Amygdala (tissue), 56 donors: ENCODE measurements at regions not wholly inside any gene's neighbourhood (a gene's known extent, or its start where the extent isn't known, plus 50 kb on each side); places are given as distances from the start of the nearest gene placed in this dataset.

ENCODE experiments used
- DNase-seq, 56 donors: peaks; one replicate each; lab custom pipeline; 2025; lab: John Stamatoyannopoulos, UW

DNA sequence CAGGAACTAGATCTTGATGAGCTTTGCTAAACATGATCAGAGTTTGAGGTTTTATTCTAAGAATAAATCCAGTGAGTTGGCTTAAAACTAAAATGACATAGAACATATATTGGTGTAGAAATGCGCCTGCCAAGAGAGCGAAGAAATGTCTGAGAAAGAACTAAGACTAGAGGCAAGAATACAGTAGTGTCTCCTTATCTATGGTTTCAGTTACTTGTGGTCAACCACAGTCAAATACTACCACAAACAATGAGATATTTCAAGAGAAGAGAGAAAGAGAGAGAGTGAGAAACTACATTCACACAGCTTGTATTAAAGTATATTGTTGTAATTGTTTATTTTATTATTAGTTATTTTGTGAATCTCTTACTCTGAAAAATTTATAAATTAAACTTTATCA, 254.4 kb upstream of the CDH10 start:
- no peak for DNase-seq

DNA sequence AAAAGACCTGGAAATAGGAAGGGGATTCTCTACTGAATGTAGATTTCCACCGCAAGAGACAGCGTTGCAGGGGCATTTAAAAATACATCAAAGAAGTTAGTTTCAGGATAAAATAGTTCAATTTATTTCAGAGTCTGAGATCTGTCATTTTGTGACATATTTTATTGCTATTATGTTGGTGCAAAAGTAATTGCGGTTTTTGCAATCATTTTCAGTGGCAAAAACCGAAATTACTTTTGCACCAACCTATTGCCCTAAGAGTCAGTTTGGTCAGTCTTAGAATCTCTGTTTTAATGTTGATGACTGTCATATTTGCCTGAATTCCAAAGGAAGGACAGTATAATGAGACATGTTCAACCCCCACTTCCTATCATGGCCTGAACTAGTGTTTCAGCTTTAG, 219.5 kb upstream of the CDH10 start:
- no peak for DNase-seq

DNA sequence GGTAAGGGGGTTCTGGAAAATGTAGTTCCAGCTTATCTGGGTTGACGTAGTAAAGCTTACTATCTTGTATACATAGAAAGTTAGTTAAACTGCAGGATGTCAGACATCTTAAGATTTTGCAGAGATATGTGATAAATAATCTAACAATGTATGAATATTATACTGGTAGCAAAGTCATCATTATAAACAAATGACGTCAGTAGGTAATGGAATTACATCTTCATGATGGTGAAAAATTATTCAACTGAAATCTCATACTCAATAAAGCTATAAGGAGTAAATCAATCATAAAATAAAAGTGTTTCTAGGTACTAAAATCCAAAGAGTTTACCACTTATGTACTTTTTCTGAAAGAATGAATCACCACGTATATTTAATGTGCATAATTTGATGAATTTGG, 217.3 kb upstream of the CDH10 start:
- no peak for DNase-seq

DNA sequence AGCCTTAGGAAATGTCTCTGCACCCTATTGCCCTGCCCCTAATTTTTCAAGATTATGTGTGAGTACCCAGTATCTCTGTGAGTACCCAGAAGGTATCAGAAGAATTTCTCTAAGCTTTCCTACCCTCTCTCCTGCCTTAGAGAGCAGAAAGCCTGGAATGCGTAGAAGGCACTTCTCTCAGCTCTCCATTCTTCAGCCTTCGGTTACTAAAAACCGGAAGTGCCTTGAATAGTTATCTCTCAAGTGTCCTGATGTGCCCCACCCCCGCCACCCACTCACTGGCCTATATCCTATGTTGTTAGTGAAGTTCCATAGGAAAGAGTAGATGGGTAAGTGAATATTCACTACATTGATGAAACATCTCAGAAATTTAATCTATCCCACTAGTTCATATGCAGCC, 210.7 kb upstream of the CDH10 start:
- no peak for DNase-seq

DNA sequence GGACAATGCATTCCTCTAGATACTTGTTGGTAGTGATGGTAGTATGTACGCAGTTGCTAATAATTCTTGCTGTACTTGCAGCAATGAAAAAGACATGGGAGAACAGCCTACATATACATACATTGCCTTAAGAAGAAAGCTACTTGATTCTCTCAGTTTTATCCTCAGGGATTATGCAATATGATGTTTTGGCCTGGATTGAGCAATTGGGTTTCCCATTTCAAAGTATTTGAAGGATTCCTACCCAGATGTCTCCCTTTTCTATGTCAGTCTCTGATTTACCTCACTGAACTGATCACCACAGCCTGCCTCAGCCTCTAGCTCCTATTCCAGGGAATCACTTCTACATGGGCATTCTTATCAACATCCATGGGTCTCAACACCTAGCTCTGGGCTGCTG, 210.1 kb upstream of the CDH10 start:
- no peak for DNase-seq

DNA sequence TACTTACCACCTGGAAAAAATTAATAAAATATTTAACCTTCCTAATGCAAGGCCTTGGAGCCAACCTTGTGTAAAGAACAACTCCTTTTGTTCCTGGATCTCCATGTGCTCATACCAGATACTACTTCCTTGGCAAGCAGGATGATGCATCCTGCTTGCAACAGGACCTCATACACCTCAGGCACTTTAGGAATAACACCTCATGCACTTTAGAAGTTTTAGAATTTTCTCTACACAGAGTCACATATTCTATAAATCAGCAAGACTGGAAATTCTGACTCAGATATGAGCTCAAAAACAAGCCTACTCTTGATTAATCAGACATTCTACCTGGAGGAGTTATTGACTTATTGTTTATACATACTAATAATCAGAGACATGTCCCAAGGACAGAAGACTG, 209.6 kb upstream of the CDH10 start:
- no peak for DNase-seq

DNA sequence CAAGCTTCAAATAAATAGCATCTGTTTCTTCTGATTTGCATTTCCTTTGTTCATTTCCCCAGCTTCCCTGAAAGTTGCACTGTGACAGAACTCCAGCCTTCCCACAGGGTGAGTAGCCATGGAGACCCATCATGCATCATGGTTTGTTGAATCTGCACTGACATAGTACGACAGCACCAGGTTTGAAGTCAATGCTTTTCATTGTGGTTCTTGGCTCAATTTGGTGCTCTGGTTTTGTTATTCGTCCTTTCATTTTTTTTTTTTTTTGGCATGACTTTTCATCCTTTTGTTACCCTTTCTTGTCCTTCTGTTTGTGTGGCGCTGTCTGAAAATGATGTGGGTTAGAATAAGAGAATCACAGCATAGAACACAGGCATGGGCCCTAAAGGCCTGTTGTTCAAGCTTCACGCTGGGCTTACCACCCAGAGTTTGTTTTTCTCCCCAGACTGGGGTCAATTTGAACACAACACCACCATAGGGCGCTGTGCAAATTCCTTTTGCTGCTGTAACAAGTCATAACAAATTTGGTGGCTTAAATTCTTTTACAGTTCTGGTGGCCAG, 206.2 kb upstream of the CDH10 start:
- no peak for DNase-seq

DNA sequence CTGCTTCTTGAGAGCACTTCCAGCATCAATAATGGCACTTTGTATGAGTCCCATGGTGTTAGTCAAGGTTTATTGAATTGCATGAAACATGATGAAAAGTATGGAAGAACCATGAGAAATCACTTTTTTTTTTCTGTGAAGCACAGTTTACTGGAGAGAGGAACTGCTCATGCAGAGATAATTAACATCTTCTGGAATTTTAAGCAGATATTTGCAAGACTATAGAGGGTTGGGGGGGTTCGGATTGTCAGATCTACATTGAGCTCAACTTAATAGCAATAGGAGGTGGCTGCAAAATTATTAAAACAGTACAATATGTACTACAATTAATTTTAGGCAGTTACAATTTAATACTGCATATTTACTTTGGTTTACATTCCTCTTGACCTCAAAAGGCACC, 204.4 kb upstream of the CDH10 start:
- DNase-seq = no peak

DNA sequence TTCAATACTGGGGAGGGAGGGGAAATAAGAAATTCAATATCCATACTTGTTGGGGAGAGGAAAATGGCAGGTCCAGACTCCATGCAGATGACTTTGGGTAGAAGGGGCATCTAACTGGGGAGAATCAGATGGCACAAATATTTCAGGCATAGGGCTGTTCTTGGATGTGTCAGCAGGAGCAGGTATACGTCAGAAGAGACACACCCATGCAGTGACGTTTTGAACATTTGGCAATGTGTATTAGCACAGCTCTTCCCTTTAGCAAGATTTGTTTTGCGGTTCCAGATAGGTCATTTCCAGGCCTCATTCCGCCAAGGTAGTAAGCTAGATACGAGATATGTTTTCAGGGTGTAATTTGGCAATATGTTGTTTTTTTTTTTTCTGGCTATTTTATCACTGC, 187.2 kb upstream of the CDH10 start:
- DNase-seq = no peak

DNA sequence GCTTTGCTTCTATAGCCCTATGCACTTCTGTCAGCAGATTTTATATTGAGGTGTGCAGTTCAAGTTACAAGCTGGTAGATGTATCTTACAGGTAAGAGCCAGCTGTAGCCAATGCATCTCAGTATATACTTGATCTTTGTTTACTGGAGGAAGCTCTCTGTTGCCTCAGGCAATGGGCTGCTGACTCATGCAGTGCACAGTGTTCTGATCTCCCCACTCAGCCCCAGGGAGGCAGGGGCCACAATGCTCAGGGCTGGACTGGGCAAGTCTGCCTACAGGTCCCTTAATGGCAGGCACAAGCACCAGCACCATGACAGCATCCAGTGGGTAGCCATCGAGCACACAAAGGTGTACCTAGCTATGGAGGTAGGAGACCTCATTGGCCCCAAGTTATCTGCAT, 178.8 kb upstream of the CDH10 start:
- DNase-seq = no peak

DNA sequence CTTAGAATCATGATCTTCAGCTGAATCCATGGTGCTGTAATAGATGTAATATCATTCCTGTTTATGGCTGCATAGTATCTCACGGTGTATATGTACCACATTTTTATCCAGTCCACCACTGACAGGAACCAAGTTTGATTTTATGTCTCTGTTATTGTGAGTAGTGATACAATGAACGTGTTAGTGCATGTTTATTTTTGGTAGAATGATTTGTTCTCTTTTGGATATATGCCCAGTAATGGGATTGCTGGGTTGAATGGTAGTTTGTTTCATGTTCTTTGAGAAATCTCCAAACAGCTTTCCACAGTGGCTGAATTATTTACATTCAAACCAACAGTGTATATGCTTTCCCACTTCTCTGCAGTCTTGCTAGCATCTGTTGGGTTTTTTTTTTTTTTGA, 175.1 kb upstream of the CDH10 start:
- DNase-seq = no peak

DNA sequence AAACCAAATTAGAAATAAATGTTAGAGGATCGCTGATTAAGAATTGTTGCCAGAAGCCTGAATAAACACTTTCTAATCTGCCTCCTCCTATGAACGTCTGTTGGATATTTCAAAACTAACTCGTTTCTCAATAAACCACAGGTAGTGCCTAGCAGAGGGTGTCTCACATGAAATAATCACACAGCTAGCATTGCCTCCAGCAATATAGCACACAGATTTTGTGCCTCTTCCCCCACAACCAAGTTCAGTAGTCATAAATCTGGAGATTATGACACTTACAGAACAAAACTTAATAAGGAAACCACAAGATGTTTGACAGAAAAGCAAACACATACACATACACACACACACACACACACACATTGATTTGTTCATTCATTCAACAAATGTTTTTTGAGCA, 173.2 kb upstream of the CDH10 start:
- no peak for DNase-seq

DNA sequence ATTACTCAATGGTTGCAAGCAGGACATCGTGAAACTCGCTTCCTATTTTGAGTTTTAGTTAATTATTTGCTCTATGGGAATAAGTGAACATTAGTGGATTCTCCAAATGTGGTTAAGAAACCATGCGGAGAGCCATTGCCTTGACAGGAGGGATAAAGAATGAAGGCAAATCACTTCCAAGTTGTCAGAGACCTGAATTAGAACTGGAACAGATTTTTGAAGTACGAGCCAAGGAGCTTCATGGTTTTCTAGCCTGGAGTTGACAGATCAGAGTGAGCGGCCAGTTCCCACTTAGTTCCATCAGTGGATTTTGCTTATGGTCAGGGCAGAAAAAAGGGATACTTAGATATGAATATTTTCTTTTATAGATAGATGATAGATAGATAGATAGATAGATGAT, 171.4 kb upstream of the CDH10 start:
- no peak for DNase-seq

DNA sequence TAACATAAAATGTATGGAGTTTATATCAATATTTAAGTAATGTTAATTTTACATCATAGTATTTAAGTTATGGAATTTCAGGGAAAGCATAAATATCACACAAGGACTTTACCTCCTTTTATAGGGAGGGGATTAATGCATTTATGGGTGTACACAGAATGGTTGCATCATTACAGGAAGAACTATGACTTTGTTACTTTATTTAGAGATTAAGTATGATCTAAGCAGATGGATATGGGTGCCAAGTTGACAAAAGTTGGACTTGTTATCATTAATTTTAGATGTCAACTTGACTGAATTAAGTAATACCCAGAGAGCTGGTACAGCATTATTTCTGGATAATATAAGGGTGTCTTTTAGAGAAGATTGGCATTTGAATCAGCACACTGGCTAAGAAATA, 160.5 kb upstream of the CDH10 start:
- DNase-seq = no peak

DNA sequence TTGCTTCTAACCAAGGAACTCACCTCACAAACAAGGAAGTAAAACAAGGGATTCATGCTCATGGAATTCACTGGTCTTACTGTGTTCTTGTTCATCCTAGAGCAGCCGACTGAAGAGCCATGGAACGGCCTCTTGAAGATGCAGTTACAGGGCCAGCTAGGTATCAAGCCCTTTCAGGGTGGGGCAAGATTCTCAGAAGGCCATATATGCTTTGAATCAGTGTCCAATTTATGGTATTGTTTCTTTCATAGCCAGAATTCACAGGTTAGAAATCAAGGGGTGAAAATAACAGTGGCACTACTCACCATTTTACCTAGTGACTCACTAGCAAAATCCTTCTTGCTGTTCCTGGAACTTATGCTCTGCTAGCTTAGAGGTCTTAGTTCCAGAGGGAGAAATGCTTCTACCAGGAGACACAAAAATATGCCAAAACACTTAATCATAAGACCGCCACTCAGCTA, 159.5 kb upstream of the CDH10 start:
- no peak for DNase-seq

DNA sequence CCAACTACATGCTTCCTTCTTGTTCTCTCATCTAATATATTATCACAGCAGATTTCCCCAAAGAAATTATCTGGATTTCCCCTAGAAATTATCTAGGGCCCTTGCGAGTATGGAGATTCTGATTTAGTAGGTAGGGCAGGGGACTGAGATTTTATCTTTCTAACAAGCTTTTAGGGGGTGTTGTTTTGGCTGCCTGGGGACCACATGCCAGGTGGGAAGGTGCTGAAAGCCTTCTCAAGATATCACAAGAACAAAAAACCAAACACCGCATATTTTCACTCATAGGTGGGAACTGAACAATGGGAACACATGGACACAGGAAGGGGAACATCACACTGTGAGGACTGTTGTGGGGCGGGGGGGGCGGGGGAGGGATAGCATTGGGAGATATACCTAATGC, 146.5 kb upstream of the CDH10 start:
- DNase-seq = no peak

DNA sequence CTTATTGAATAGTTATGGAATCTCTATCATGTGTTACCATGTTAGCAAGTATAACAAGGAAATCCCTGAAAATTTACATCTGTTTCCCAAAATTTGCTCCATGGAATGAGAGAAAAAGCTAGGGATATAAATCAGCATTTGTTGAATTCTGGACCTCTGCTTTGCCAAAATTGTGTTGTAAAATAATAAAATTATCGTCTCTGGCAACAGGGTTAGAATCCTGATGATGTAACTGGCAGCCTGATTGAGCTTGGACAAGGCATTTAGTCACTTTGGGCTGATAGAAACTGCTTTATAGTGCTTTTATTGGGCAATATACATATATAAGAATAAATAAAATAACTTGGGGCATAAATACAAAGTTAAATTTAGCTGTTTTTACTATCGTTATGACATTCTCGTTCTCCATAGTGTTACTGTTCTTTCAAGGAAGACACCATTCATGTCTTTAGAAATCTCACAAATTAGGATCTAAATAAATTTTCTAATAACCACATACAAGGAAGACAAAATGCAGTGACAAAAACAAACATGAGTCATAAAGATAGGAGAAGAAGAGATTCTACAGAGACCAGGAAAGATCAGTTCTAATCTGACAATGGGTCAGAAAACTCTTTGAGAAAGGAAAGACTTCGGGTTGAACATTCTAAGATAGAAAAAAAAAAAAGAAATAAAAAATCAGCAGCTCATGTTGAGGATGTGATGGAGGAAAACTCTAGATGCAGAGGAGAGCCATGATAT, 145.0 kb upstream of the CDH10 start:
- DNase-seq = no peak

DNA sequence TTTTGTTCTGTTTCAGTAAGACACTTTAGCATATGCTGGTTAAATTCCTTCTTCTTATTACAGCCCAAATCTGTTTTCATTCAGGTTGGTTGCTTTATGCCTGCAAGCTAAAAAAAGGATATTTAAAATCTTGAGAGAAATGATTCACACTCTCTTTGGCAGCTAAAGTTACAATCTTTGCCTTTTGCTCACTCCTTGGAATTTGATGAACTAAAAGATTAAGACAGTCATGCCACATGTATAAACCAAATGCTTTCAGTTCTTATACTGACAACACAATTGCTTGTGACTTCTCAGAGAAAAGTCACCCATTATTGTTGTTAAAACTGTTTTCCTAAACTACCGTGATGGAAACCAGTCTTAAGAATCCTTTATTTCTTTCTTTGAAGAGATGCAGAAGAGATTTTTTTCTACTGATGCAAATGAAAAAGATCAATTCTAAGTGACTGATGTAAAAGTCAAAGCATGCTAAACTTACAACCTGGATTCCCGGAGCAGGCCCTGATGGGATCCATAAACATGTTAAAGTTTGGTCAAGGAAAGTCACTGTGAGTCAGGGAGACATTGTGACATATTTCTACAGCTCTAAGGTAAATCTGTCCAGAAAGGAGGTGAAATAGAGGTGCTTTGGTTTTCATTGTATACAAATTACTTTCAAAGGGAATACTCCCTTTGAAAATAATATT, 144.2 kb upstream of the CDH10 start:
- DNase-seq = no peak

DNA sequence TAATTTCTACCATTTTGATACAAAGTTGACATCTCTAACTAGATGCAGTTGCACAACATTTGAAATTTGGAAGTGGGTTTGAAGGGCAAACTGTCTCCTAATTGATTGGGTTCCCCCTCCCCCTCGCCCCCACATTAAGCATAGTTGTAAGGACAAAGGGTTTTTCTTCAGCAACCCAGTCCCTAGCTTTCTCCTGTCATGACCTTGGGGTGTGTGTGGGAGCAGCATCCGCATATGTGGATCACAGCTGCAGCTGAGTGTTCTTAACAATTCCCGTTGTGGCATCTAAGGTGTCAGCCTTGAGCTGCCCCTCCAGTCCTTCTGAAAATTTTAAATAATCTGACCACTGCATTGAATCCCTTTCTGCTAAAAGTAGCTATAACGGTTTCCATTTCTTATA, 141.3 kb upstream of the CDH10 start:
- DNase-seq = no peak

DNA sequence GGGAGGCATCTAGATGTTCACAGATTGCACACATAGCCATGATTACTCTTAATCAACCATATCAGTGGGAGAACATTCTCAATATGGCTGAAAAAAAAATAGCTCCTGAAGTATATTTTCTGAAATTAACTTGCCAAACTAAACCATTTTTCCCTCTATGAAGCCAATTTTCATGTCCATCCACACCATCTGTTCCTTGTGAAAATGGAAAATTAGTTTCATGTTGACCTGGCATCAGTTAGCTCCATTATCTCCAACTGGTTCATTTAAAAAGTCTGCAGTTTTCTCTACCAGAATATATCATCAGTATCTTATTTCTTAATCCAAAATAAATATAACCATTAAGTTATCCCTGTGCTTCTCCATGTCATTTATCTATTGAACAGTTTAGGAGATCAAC, 138.8 kb upstream of the CDH10 start:
- no peak for DNase-seq

DNA sequence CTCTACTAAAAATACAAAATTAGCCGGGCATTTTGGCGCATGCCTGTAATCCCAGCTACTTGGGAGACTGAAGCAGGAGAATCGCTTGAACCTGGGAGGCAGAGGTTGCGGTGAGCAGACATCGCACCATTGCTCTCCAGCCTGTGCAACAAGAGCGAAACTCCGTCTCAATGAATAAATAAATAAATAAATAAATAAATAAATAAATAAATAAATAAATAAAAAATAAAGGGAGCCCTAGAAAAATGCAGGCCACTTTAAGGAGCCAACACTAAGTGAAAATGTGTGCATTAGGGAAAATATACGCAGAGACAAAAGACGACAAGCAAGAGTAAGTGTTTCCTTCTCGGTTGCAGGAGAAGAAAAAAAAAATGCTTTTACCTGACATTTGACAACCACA, 132.6 kb upstream of the CDH10 start:
- no peak for DNase-seq

DNA sequence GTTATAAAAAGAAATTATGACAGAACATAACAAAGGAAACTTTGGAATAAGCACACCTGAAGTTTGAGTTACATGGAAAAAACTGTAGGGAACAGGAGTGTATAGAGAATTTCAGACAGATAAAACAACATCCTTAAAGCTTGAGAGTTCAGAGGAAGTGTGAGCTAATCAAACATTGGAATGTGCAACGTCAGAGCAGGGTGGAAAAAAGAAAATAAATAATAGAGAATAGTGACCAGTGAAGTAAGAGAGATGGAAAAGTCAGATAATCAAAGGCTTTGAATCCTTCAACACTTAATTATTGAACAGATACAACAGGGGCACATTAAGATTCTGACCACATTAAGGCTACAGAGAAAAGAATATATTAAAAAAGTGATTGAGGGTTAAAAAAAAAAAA, 128.5 kb upstream of the CDH10 start:
- DNase-seq = no peak
